ENCODE measurements at regions not wholly inside any gene's neighbourhood (a gene's known extent, or its start where the extent isn't known, plus 50 kb on each side); places are given as distances from the start of the nearest gene placed in this dataset.

DNA sequence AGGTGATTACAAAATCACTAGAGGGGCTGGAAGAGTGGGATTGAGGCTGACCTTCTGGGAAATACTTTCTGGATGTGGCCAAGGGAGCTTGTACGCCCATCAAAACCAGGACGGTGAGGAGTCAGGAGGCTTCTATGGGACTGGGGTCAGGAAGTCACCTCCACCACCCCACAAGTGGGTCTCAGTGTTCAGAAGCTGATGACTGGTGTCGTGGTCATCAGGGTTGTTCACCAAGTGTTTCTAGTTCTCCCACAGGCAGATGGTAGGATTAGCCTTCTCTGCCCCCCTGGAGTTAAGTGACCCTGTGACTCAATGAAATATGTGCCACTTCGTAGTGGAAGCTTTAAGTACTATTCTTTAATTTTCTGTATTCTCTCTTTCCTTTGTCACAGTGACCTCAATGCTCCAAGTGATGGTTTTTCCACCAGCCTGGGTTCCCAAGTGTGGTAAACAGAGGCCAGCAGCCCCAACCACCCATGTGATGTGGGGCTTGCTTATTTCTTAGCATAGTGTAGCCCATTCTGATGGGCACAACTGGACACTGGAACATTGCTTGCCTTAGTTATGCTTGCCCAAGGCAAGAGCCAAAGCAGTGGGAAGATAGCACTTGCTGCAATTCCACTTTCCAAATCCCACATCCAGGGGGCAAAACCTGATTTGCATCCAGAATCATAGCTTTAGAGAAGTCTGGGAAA lies 258.8 kb downstream of the CYP26B1 start:
- no peak for DNase-seq

DNA sequence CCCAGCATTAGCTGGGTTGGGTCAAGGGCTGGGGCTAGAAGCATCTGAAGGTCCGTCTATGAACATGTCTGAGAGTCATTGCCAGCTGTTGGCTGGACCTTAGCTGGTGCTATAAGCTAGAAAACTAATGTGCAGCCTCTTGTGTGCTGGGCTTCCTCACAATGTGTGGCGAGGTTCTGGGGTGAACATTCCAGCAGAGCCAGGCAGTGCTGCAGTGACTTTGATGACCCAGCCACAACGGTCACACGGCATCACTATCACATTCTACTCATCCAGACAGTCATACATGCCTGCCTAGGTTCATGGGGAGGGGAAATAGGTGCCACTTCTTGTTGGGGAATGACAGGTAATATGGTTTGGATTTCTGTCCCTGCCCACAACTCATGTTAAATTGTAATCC lies 260.5 kb downstream of the CYP26B1 start:
- DNase-seq = no peak

DNA sequence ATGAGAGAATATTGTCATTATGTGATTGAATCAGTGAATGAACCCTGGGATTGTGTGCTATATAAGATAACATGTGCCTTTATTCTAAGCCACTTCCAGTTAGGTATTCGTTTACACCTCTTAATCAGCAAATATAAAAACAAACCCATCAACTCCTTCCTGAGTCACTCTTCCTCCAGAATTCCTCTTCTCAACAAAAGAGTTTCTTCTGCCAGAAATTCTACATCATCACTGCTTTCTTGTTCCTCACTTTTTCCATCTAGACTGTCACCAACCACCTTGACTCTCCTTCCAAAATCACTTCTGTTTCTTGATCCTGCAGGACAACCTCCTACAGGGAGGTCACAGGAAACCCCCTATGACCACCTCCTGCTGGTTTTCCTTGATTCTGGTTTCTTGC lies 261.4 kb downstream of the CYP26B1 start:
- DNase-seq = no peak

DNA sequence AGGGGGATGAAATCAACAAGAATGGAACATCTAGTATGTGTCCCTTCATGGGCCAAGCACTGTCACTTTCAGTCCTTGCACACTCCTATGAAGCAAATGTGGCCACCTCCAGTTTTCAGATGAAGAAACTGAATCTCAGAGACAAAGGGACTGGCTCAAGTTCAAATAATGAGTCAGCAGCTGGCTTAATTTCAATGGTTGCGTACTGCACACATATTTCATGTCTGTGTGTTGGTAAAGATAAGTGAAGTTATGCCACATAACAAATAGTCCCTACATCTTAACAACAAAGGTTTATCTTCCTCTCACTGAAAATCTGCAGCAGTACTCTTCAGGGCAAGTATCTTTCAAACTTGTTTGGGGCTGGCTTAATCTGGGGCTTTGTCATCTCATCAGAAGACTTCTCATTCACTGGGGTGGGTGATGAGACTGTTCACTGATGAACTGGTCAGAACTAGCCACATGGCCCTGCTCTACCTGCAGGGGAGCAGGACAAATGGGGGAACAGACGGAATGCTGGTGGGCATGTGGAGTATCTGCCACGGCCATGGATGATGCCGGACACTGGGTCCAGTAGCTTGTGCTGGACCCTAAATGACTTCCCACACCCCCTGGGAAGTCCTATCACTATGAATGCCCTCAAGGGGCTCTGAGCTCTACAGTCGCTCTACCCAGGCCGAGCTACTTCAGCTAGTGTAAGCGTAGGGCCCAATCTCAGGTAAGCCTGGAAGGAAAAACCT lies 263.2 kb downstream of the CYP26B1 start:
- DNase-seq = no peak

DNA sequence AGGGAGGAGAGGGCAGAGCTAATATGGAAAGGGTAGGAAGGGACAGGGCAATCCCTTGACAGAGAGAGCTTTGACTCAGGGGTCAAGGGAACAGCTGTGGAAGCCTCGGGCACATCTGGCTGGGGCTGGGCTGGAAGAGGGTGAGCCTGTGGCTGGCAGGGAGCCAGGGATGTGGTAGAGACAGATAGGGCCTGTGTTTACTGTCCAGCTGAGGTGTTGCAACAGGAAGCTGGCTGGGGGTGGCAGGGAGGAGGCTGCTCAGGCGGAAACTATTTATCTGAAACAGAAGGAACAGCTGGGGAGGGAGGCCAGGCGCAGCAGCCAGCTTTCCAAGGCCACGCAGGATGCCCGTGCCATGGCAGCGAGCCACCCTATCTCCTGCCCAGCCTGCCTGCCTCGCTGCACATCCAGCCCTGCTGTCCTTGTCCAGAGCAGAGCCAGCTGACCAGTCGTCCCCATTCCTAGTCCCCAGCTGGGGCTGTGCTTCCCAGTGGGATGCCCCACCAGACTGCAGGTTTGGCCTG lies 264.7 kb downstream of the CYP26B1 start:
- DNase-seq = no peak

DNA sequence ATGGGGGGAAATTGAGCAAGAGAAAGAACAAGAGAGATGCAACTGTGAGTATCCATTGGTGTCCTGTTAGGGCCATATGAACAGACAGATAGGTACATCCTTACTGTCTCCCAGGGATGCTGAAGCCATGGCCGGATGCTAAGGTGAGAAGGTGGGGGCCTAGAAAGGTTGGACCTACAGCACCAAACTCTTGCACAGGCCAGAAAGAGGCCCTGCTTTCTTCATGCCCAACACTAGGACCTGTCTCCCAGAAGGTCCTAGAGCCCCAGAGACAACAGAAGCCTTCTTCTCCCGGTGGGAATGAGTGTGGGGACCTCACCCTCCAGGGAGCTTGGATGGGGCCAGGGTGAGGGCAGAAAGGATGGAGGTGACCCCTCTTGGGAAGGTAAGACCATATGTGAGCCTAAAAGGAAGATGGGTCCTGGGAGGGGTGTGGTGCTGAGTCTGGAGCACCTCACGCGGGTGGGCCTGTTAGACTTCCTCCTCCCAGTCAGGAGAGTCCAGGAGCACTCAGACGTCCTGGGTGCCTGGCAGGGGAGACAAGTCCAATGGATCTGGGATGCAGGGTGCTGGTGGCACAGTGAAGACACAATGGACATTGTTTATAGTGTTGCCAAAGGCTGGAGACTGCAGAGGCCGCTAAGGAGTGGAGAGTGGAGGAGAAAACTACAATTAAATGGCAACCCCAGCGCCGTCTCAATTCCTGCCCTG lies 265.3 kb downstream of the CYP26B1 start:
- no peak for DNase-seq

DNA sequence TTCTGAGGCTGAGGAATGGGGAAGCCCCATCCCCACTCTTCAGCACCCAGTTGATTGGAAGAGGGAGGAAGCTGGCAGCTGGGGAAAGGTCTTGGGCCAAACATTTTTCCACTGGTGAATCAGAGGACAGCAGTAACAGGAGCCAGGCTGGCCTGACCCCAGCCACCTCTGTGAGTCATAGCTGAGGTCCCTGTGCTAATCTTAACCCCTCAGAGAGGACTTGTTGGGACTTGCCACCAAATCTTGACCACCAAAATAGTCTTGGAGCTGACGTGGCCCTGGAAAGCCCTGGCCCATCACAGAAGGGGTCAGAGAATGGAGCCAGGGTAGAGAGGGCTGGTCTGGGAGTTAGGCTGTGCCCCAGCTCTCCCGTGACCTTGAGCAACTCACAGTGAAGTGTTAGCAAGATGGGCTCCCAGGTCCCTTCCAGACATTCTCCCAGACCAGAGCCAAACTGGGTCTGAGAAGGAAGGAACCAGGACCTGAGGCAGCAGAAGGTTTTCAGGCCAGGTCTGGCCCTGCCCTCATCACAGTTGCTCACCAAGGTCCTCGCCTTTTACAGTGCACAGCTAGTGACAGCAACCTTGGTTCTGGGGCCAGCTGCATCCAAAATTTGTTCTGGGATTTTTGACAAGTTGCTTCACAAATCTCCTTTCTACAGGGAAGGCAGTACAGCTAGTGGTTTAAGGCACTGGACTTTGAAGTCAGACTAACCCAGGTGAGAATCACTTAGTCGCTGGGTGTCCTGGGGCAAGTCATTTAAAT lies 266.6 kb downstream of the CYP26B1 start:
- DNase-seq = no peak

DNA sequence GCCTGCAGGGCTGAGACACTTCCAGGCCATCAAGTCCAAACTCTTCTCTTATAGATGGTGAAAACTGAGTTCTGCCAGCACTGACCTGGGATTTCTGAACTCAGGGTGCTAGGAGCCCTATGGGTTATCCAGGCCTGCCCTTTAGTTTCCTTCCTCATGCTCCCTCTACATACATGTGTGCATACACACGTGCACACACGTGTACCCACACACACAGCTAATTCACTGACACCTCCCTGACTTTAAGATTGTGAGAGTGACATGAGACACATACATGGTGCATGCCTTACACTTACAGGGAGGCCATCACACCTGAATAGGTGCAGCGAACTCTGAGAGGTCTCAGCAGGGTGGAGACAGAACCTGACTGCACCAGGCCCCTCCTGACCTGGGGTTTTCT lies 267.4 kb downstream of the CYP26B1 start:
- DNase-seq = no peak

DNA sequence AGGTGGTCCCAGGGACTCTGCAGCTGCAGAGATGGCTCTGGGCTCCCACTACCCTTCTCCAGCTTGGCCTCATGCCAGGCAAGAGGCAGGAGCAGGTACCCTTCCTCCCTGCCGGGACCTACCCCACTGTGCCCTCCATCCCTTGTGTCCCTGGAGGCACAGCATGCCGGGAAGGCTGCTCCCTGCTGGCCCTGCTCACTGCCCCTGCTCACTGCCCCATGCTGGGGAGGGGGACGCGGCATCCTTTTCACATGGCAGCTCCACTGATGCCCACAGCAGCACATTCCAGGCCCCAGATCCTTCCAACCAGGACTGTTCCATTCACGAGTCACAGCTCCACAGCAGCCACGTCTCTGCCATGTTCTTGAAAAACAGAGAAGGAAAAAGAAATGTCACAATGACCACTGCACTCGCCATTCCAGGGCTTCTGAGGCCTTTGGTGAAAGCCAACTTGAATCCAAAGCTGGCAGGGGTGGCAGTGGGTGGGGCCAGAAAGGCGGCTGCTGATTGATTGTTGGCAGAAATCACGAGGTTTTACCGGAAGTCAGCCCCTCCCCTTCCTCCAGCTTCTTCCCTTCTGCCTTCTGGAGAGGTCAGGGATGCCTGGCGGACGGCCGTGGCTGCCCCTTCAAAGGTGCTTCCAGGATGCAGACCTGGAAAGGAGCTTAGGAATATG lies 268.0 kb downstream of the CYP26B1 start:
- no peak for DNase-seq

DNA sequence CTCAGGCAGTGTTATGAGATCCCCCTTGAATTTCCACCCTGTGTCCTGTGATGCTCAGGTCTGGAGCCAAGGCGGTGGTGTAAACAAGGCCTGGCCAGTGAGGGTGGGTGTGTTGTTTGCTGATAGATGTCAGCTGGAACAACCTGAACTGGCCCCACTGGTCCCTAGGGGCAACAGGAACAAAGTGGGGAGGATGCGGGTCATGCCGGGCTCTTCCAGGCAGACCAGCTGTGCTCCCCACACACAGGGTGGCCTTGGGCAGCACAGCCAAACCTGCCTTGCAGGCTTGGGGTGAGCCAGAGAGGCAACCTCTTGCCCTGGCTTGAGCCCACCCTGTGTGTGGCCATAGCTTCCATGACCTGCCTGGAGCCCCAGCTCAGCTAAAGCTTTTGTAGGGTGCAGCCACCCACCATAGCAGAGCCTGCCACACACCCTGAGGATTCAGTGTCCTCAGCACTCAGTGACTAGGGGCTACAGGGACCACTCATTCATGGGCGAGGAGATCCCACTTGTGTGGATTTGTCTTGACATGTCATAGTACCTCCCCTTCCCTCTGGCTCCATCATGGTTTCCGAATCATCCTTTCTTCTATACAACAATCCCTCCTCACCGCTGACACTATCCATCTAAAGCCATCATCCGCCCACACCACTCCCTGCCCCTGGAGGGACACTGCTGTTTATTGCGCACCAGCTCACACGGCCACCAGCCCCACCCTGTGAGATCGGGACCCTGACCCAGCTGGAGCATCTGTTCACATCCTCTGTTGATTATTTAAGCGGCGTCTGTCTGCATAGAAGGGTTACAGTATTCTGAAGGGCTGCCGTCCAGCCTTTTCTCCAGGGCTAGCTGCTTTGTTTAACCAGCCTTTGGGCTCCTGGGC lies 268.8 kb downstream of the CYP26B1 start:
- DNase-seq = no peak

DNA sequence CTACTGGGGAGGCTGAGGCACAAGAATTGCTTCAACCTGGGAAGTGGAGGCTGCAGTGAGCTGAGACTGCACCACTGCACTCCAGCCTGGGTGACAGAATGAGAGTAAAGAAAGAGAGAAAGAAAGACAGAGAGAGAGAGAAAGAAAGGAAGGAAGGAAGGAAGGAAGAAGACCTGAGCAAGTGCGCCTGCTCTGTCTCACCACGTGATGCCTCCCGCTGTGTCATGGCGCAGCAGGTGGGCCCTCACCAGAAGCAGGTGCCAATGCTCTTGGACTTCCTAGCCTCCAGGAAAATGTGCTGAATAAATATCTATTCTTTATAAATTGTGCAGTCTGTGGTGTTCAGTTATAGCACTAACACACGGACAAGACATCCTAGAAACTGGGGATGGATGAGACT lies 270.0 kb downstream of the CYP26B1 start:
- DNase-seq = no peak

DNA sequence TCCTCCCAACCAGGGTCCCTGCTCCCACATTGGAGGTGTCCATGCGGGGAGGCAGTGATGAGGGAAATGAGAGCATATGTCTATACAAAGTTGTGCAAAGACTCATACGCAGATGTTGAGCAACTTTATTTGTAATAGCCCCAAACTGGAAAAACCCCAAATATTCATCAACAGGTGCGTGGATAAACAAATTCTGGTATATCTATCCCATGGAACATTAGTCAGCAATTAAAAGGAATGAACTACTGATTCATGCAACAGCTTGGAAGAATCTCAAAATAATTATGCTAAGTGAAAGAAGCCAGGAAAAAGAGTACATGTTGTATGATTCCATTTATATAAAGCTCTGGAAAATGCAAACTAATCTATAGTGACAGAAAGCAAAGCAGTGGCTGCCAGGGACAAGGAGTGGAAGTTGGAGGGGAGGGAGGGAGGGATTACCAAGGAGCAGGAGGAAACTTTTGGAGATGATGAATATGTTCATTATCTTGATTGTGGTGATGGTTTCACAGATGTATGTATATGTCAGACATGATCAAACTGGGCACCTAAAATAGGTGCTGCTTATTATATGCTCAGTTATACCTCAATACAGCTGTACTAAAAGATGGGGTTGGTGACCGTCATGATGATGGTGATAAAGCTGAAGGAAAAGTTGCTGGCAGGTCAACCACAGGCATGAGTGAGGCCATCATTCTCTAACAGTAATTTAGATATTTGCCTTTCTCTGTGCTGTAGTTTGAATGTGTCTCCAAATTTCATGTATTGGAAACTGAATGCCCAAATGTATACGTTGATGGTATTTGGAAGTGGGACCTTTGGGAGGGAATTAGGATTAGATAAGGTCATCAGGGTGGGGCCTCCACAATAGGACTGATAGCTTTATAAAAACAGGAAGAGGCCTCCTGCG lies 270.9 kb downstream of the CYP26B1 start:
- DNase-seq = no peak

DNA sequence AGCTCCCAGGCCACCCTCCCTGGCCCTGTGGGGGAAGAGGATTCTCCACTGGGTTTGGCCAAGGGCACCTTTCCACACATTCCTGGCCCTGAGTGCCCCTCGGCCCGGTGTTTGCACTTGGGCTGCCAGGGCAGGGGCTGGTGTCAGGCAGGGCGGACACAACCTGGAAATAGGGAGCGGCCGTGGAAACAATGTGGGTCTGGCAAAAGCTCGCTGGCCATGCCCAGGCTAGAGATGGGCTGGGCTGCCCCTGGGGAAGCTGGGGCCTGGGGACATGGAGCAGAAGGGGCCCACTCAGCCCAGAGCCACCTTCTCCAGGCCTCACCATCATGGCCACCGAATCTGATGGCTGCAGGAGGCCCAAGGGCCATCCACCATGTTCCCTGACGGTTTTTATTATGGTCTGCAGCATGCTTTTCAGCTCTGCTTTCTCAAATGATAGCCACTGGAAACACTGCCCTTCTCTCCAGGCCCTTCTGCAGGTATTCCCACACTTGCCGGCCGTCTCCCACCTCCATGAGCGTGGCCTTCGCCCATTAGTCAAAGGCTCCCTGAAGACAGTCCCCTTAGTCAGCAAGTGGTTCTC lies 275.1 kb downstream of the CYP26B1 start:
- no peak for DNase-seq

DNA sequence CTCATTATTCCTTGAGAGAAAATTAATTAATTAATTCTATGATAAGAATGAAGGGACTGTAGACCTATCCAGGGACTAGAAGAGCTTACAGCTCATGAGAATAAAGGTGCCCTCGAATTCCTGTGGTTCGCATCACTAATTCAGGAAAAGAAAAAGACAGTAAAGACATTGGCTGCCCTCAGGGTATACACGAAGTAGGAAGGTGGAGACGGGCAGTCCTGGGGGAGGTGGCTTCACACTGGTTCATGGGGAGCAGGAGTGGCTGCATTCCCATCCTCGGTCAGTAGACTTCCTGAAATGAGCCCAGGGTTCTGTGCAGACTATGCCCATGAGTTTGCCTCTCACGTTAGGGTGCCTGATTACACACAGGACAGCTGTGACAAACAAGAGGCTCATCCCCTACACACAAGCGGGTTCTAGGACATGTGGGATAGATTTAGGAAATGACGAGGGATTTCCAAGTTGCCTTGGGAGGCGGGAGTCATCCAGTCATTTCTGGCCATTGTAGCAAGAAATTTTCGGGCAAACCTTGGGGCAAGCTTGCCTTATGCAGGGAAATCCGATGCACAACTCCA lies 282.2 kb downstream of the CYP26B1 start:
- DNase-seq = no peak

DNA sequence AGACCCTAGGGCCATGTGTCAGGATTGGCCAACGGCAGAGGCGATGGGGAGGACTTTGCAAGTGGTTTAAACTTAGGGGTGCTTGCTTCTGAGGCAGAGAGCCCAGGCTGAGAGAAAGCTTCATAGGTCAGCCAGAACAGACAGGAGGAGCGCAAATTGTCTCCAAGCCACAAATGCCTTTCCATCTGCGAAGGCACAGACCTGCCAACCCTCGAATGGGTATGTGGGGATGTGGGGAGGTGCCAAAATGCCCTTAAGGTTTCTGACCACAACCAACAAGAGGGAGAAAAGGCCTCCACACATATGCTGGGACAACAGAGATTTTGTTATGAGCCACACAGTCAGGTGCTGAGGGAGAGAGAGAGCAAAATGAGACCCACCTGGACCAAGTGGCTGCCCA lies 283.6 kb downstream of the CYP26B1 start:
- DNase-seq = no peak

DNA sequence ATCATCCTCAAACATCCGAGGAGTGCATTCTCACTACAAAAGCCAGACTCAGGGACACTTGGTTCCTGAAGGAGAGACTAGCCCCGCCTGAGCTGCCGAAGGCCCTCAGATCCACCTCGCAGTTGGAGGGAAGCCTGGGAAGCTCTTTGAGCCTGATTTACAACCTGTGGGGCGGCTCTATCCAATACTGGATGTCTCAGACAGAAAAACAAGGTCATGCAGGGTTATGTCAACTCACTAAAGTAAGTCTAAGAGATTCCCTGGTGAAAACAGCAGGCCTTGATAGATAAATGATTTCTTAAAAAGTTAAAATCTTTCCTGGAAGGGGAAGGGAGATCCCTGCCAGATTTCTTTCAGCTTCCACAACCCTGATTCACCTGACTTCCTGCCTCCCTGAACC lies 284.3 kb downstream of the CYP26B1 start:
- no peak for DNase-seq

DNA sequence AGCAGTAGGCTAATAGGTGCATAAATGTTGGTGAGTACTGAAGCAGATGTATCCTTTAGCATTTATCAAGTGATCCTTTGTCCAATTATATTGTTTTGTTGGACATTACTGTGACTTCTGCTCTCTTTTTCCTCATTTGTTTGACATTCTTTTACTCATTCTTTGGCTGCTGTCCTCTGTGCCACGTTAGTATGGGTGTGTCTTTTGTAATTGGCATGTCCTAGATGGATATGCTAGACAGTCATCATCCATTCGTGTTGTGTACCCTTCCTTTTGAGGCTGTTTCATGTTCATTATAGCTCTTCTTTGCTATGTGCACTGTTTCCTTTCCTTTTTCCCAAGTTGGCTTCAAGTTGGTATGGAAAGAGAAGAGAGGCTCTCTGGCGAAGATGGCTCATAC lies 284.7 kb downstream of the CYP26B1 start:
- no peak for DNase-seq

DNA sequence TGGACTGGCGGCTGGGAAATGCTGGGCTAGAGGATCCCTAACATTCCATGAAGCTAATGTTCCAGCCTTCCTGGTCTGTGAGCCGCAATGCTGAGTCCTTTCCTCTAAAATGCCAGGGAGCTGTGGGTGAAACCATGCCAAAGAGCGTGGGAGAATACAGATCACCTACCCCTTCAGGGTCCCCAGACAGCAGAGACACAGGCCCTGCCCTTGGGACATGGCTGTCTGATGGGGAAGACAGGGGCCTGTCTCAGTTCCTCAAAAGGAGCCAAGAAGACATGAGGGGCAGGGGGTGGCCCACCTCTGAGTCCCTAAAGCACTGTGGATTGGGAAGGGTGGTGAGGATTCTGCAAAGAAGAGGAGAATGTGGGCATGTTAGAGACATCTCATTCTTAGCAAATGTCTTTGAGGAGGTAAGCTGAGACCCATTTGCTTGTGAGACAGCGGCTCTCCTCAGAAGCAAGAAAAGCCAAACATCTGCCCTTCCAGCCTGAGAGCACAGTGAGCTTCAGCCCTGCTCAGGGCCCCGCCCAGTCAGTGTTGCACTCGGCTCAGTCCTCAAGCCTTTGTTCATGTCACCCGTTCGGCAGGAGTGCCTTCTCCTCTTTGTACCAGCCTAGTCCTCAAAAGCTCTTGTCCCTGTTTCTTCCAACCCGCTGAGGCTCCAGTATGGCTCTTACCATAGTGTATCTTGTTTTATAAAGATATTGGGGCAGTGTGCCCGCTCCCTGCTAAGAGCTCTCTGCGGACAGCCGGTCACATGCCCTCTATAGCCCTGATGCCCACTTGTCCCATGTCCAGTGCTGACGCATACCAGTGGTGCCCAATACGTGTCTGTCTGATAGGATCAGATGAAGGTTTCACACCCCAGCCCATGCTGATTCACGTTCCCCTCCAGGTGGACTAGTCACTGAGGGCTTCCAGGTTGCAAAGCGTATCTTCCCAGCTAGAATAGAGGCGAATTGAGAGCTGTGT lies 286.2 kb downstream of the CYP26B1 start:
- no peak for DNase-seq
